Spleen (tissue), 7 donors: ENCODE measurements at regions not wholly inside any gene's neighbourhood (a gene's known extent, or its start where the extent isn't known, plus 50 kb on each side); places are given as distances from the start of the nearest gene placed in this dataset.

Source experiments
- POLR2A ChIP-seq, 3 donors: fragments of 450-650 bp; IDR thresholded peaks; one replicate each; pipeline ENCODE4 v1.5.1; 2017; ENCODE audit warnings: antibody characterized with exemption in 3 of 3, mild to moderate bottlenecking in 1 of 3
- TF ChIP-seq, protein P1 (sequence below), 11 experiments: fragments of 200-600 bp in 7 of 11; fragments of 450-650 bp in 4 of 11; sonication (generic) in 4 of 11; IDR thresholded peaks in 8 of 11; conservative IDR thresholded peaks in 3 of 11; 1 replicate in 7 of 11; 2 replicates in 4 of 11; pipeline versions ENCODE4 v1.4.0 to v1.8.0; 2016 to 2021; ENCODE audit warnings: antibody characterized with exemption in 11 of 11, inconsistent platforms in 4 of 11, mild to moderate bottlenecking in 1 of 11
- donor health status: DM: no; HTN: no; CAD: no; lungs with moderate emphysema.
- donor health status: DM: no; HTN: no; CAD: no.
- donor health status: DM: no; HTN: no; CAD: no.

- no peak for TF ChIP-seq POLR2A (IDR thresholded peaks at IDR 0.05)
- TF ChIP-seq, protein P1, sequence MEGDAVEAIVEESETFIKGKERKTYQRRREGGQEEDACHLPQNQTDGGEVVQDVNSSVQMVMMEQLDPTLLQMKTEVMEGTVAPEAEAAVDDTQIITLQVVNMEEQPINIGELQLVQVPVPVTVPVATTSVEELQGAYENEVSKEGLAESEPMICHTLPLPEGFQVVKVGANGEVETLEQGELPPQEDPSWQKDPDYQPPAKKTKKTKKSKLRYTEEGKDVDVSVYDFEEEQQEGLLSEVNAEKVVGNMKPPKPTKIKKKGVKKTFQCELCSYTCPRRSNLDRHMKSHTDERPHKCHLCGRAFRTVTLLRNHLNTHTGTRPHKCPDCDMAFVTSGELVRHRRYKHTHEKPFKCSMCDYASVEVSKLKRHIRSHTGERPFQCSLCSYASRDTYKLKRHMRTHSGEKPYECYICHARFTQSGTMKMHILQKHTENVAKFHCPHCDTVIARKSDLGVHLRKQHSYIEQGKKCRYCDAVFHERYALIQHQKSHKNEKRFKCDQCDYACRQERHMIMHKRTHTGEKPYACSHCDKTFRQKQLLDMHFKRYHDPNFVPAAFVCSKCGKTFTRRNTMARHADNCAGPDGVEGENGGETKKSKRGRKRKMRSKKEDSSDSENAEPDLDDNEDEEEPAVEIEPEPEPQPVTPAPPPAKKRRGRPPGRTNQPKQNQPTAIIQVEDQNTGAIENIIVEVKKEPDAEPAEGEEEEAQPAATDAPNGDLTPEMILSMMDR (IDR thresholded peaks at IDR 0.05 in 8 of 11, conservative IDR thresholded peaks at IDR 0.05 in 3 of 11) = no peak
These were observed 885.0 kb upstream of the MDGA2 start for GRCh38 chr14:48560421-48560820.
